H7 (cell line): ENCODE measurements at regions not wholly inside any gene's neighbourhood (a gene's known extent, or its start where the extent isn't known, plus 50 kb on each side); places are given as distances from the start of the nearest gene placed in this dataset.

Source experiments
- DNase-seq: peaks from one replicate; pipeline ENCODE4 v3.0.0; 2012
- H3K27me3 ChIP-seq: 2 replicates; pipeline ENCODE4 v1.6.0; 2011; ENCODE audit warnings: mild to moderate bottlenecking, low read length; ENCODE audit not compliant: control insufficient read depth, insufficient read depth
- H3K36me3 ChIP-seq: replicated peaks from 2 replicates; pipeline ENCODE4 v1.5.1; 2011; ENCODE audit warnings: low read length; ENCODE audit not compliant: control insufficient read depth, insufficient read depth
- H3K4me3 ChIP-seq: 2 replicates; pipeline ENCODE4 v1.5.1; 2011; ENCODE audit warnings: low read depth, mild to moderate bottlenecking, control low read depth, low read length, moderate library complexity; ENCODE audit not compliant: insufficient read depth

GRCh38 chr6:154673919-154674318 is 59.3 kb upstream of the SCAF8 start:
- Histone ChIP-seq H3K27me3 (no peaks in the 10 kb centered on the region), H3K36me3 (no peaks in the 10 kb centered on the region), H3K4me3 (no peak overlapping the region)
- no peak for DNase-seq

DNA sequence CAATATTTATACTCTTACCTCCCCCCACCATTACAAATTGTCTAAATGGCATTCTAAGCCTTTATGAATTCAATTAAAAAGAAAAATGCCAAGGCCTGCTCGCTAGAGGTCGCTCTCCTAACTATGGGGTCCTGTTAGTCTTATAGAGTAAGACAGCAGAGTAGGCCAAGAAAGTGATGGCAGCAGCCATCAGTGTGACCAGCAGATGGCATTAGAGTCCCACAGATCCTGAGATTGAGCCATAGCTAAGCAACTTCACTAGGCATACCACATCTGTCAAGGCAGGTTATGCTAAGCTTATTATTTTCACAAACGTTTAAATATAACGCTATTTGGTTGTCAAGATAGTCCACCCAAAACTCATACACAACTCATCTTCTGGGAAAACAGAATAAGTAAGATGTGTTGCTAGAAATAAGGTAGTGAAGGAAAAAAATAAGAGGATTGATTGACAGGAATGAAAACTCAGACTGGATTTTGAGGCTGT is 57.6 kb upstream of the SCAF8 start:
- no peak overlapping the region for H3K4me3 ChIP-seq
- no peaks in the 10 kb centered on the region for H3K36me3 ChIP-seq
- peak; percentile 82 for DNase-seq
- H3K27me3 ChIP-seq = no peaks in the 10 kb centered on the region

GRCh38 chr6:154682633-154683125 is 50.5 kb upstream of the SCAF8 start:
- no peak for DNase-seq

More at GRCh38 chr6:154682633-154683125, 50.5 kb upstream of the SCAF8 start:
- Histone ChIP-seq H3K27me3 (no peaks in the 10 kb centered on the region), H3K4me3 (no peak overlapping the region), H3K36me3 (no peaks in the 10 kb centered on the region)
